GM12864 (cell line): ENCODE measurements at regions not wholly inside any gene's neighbourhood (a gene's known extent, or its start where the extent isn't known, plus 50 kb on each side); places are given as distances from the start of the nearest gene placed in this dataset.
"Not testable (repeated sequence)": the region's sequence is repeated elsewhere in the genome, so short reads cannot be mapped to it uniquely, and the experiment has no call there.

Experiments used
- DNase-seq: peaks from one replicate; pipeline ENCODE4 v3.0.0-alpha.2; 2011; ENCODE audit warnings: low read depth
- H3K4me3 ChIP-seq: 2 replicates; pipeline ENCODE4 v1.5.1; 2011; ENCODE audit warnings: mild to moderate bottlenecking, low read depth, low read length, control low read depth
- TF ChIP-seq, protein P1 (sequence below): IDR thresholded peaks from 2 replicates; pipeline ENCODE4 v1.5.1; 2011; ENCODE audit warnings: low read depth, mild to moderate bottlenecking, moderate library complexity, low read length, control low read depth, inconsistent platforms; ENCODE audit errors: missing control alignments

DNA sequence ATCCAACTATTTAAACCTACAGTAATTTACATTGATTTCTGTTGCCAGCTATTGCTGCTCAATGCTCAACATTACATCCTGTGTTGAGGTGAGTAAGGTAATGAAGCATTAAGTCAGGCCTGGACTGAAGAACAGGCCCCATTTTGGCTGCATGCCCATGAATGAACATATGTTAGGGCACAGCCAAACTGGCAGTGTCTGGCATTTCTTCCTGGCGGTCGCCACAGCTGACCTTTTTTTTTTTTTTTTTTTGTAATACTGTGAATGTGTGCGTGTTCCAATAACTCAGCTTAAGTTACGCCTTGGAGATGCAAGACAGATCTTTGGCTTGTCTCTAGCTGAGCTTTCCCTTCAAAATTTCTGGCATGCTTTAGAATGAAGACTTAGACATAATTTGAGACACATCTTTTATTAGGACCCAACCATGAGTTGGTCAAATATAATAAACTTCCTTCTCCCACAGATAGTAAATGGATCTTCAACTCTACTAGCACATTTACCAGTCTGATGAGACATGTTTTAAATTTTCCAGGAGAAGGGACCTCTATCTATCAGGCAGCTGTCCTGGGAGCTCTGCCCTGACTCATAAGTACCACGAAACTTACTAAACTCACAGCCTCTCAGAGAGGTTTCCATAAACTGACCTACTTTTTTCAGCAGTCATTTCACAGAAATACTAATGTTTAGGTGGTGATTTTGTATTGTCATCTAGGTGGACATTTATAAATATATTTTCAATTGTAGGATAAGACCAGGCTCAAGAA is 341.1 kb upstream of the RUNX1 start:
- TF ChIP-seq, protein P1, sequence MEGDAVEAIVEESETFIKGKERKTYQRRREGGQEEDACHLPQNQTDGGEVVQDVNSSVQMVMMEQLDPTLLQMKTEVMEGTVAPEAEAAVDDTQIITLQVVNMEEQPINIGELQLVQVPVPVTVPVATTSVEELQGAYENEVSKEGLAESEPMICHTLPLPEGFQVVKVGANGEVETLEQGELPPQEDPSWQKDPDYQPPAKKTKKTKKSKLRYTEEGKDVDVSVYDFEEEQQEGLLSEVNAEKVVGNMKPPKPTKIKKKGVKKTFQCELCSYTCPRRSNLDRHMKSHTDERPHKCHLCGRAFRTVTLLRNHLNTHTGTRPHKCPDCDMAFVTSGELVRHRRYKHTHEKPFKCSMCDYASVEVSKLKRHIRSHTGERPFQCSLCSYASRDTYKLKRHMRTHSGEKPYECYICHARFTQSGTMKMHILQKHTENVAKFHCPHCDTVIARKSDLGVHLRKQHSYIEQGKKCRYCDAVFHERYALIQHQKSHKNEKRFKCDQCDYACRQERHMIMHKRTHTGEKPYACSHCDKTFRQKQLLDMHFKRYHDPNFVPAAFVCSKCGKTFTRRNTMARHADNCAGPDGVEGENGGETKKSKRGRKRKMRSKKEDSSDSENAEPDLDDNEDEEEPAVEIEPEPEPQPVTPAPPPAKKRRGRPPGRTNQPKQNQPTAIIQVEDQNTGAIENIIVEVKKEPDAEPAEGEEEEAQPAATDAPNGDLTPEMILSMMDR = no peak
- no peak overlapping the region for H3K4me3 ChIP-seq
- DNase-seq = no peak

DNA sequence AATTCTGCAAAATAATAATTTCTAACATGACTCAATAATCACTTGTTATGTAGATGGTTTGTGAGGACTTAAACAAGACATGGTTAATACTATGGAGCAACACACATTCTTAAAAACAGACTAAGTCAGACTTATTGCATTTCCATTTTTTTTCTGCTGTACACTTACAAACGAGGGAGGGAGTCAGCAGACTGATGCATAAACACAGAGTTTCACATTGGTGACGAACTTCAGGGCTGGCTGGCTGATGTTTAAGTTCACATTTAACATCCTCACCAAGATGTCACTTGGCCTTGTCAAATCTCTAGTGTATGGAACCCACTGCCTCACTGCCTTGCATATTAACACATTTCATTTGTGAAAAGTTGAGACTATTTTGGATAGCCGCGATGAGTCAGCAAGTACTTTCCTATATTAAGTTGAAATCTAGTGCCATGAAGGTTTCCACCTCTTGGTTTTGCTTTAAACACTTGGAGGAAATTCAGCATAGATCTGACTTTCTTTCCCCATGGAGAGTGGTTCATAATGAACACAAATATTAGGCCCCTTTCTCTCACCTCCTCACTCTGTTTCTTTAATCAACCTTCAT is 337.5 kb upstream of the RUNX1 start:
- no peak overlapping the region for H3K4me3 ChIP-seq
- TF ChIP-seq, protein P1 = no peak
- DNase-seq = no peak

DNA sequence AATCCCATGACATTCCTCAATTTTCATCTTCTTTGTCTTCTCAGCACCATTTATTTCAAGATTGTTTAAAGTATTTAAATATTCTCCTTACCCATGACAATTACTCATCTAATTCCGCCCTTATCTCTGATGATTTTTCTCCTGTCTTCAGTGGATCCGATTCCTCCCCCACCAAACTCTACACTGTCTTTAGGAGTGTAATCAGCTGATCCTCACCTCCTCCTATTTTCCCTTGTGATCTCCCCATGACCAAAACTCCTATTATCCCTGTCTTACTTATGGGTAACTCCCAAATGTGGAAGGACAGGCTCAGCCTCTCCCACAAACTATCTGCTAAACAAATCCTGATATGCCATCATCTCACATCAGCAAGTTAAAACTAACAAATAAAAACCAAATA is 335.3 kb upstream of the RUNX1 start:
- TF ChIP-seq, protein P1 = no peak
- no peak for DNase-seq
- H3K4me3 ChIP-seq = no peak overlapping the region

DNA sequence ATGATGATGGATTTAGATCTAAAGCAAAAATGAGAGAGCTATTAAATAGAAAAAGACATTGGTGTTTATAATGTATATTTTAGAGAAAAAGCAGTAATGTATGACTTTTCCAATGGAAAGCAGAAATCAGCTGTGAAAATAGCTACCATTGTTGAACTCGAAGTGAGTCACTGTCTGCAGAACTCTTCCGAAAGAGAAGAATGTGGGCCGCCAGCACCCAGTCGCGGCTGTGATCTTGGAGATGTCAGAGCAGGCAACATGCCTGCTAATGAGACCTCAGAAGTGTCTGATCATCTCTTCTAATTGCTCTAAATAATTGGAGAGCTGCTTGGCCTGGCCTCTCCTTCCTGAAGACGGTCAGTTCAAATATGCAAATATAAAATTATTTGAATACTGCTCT is 333.6 kb upstream of the RUNX1 start:
- no peak for DNase-seq
- TF ChIP-seq, protein P1 = no peak
- no peak overlapping the region for H3K4me3 ChIP-seq

DNA sequence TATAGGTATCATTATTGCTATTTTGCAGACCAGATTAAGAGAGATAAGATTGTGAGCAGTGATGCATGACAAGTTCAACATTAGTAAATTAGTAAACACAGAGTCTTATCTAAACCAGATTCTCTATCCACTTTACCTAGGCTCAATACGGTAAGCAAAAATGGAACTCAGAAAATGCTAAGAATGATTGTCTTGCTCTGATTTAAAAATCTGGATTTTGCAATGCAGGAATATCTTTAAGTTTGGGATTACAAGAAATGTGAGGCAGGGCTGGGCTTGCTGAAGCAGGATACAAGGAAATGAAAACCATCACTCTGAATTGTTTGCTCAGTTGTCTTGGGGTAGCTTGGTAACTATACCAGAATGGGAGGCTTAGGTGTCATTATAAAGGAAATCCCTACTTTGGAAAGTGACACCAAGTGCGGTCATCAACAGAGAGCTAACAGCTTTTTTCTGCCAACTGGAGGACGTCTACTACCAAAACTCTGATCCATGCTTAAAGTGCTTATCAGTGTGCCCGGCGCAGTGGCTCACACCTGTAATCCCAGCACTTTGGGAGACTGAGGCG is 332.7 kb upstream of the RUNX1 start:
- DNase-seq = no peak
- H3K4me3 ChIP-seq = no peak overlapping the region
- TF ChIP-seq, protein P1 = no peak

DNA sequence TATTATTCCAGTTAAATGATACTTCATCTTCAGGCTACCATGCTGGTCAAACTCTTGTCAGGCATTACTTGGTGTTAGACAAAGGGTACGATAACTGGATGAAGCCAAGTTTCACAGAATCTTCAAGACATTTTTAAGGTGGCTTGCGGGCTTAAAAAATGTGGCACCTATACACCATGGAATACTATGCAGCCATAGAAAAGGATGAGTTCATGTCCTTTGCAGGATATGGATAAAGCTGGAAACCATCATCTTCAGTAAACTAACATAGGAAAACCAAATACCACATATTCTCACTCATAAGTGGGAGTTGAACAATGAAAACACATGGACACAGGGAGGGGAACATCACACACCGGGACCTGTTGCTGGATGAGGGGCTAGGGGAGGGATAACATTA is 331.2 kb upstream of the RUNX1 start:
- not testable (repeated sequence) for H3K4me3 ChIP-seq, DNase-seq

DNA sequence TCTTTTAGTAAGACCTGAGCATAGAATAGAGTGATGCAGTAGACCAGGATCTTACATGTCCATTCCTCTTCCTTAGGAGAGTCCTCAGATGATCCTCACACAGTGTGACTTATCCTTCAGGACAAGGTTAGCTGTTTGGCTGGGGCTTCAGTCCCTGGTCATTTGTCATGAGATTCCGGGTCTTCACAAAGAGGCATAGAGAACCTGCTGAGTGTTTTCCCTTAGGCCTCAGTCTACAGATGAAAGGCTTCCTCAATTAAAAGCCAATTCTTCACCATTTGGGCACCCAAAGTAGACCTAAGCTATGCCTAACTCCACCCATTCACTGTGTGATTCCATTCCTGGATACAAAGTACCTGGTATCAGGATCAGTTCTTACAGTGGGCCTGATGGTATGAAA is 329.8 kb upstream of the RUNX1 start:
- H3K4me3 ChIP-seq = no peak overlapping the region
- TF ChIP-seq, protein P1 = no peak
- DNase-seq = no peak
